ENCODE measurements at regions not wholly inside any gene's neighbourhood (a gene's known extent, or its start where the extent isn't known, plus 50 kb on each side); places are given as distances from the start of the nearest gene placed in this dataset.

GRCh38 chr3:187845826-187846225 is 100.6 kb upstream of the BCL6 start:
- Histone ChIP-seq H3K27me3 (ENCODE audit: control insufficient read depth, insufficient read depth, low read length) (no peaks in the 10 kb centered on the region), H3K9ac (no peak overlapping the region), H2AFZ (no peak overlapping the region), H3K4me1 (no peaks in the 10 kb centered on the region), H3K4me2 (ENCODE audit: low read length) (no peak overlapping the region), H3K9me3 (ENCODE audit: control insufficient read depth, low read length) (no peaks in the 10 kb centered on the region), H3K4me3 (ENCODE audit: low read depth, low read length) (no peak overlapping the region), H3K36me3 (ENCODE audit: control insufficient read depth, insufficient read depth, low read length) (no peaks in the 10 kb centered on the region), H3K27ac (no peak overlapping the region), H3K79me2 (no peaks in the 10 kb centered on the region)
- TF ChIP-seq, protein P1, sequence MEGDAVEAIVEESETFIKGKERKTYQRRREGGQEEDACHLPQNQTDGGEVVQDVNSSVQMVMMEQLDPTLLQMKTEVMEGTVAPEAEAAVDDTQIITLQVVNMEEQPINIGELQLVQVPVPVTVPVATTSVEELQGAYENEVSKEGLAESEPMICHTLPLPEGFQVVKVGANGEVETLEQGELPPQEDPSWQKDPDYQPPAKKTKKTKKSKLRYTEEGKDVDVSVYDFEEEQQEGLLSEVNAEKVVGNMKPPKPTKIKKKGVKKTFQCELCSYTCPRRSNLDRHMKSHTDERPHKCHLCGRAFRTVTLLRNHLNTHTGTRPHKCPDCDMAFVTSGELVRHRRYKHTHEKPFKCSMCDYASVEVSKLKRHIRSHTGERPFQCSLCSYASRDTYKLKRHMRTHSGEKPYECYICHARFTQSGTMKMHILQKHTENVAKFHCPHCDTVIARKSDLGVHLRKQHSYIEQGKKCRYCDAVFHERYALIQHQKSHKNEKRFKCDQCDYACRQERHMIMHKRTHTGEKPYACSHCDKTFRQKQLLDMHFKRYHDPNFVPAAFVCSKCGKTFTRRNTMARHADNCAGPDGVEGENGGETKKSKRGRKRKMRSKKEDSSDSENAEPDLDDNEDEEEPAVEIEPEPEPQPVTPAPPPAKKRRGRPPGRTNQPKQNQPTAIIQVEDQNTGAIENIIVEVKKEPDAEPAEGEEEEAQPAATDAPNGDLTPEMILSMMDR (IDR thresholded peaks at IDR 0.05), result no peak

- H3K36me3 ChIP-seq (ENCODE audit: control insufficient read depth, insufficient read depth, low read length), result no peaks in the 10 kb centered on the region
- no peaks in the 10 kb centered on the region for H3K9me3 ChIP-seq (ENCODE audit: control insufficient read depth, low read length)
- H3K27me3 ChIP-seq (ENCODE audit: control insufficient read depth, insufficient read depth, low read length), result no peaks in the 10 kb centered on the region
- H3K27ac ChIP-seq, result no peak overlapping the region
- H3K9ac ChIP-seq, result no peak overlapping the region
- H3K4me2 ChIP-seq (ENCODE audit: low read length), result no peak overlapping the region
- no peaks in the 10 kb centered on the region for H3K79me2 ChIP-seq
- TF ChIP-seq, protein P1 (IDR thresholded peaks at IDR 0.05), result no peak
- H3K4me1 ChIP-seq, result no peaks in the 10 kb centered on the region
- no peak overlapping the region for H2AFZ ChIP-seq
- H3K4me3 ChIP-seq (ENCODE audit: low read depth, low read length), result no peak overlapping the region
Measured at GRCh38 chr3:187848401-187848800, 103.1 kb upstream of the BCL6 start.

DNA sequence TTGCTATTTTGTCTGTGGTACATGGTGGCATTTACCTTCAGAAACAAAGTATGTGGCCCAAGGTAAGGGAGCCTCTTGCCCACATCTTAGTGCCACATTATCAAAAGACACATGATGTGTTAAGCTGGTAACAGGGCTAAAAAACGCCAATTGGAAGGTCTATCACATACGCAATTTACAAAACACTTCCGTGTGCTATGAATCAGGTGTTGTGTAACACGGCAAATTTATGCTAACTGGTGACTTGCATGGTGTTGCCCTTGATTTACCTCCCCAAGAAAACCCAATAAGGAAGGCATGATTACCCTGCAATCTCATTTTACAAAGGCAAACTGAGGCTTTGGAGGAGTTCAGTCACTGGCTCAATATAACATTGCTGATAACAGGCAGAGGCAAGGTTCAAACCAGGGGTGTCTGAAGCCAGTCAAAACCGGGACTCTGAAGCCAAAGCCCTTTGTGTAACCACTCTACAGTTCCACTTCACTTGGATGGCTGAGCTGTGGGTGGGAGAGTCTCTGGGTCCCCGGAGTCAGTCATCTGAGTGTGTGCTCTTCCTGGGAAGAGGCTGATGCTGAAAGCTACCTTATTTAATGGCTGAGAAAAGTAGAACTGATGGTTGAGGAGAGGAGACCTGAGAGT is 103.9 kb upstream of the BCL6 start:
- Histone ChIP-seq H2AFZ (no peak overlapping the region), H3K27ac (no peak overlapping the region), H3K4me1 (no peaks in the 10 kb centered on the region), H3K4me2 (ENCODE audit: low read length) (no peak overlapping the region), H3K9ac (no peak overlapping the region), H3K79me2 (no peaks in the 10 kb centered on the region), H3K9me3 (ENCODE audit: control insufficient read depth, low read length) (no peaks in the 10 kb centered on the region), H3K27me3 (ENCODE audit: control insufficient read depth, insufficient read depth, low read length) (no peaks in the 10 kb centered on the region), H3K36me3 (ENCODE audit: control insufficient read depth, insufficient read depth, low read length) (no peaks in the 10 kb centered on the region), H3K4me3 (ENCODE audit: low read depth, low read length) (no peak overlapping the region)
- TF ChIP-seq, protein P1 (IDR thresholded peaks at IDR 0.05), result no peak

DNA sequence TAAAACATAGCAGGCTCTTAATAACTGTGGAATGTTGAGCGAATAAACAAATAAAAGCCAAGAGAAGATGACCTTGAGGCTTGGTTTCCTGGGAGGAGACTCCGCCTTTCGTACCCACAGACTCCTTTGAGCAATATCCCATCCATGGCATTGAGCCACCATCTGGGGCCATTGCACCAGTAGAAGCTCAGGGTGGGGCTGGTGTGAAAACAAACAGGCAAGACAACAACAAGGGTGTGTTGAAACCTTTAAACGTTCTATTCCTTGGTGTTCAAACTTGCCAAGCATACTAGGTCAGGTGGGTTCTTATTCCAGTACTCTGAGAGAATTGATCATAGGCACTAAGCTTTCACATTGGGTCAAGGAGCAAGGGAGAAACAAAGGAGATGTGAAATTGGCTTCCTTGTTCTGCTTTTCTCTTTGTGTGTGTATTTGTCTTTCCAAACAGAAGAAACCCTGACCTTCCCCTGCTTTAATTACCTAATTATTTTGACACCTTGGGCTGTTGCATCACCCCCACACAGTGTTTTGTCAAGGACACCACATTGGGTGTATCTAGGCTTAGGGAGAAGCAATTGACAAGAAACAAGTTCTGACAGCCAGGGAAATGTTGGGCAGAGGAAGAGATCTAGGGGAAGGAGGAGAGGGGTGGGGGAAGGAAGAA is 105.1 kb upstream of the BCL6 start:
- Histone ChIP-seq H3K9me3 (ENCODE audit: control insufficient read depth, low read length) (no peaks in the 10 kb centered on the region), H3K9ac (no peak overlapping the region), H3K36me3 (ENCODE audit: control insufficient read depth, insufficient read depth, low read length) (no peaks in the 10 kb centered on the region), H3K4me1 (no peaks in the 10 kb centered on the region), H3K27ac (no peak overlapping the region), H2AFZ (no peak overlapping the region), H3K4me3 (ENCODE audit: low read depth, low read length) (no peak overlapping the region), H3K27me3 (ENCODE audit: control insufficient read depth, insufficient read depth, low read length) (no peaks in the 10 kb centered on the region), H3K4me2 (ENCODE audit: low read length) (no peak overlapping the region), H3K79me2 (no peaks in the 10 kb centered on the region)
- TF ChIP-seq, protein P1 (IDR thresholded peaks at IDR 0.05), result no peak
